B cell (primary cell): ENCODE measurements at regions not wholly inside any gene's neighbourhood (a gene's known extent, or its start where the extent isn't known, plus 50 kb on each side); places are given as distances from the start of the nearest gene placed in this dataset.

Experiments used
- ATAC-seq: fragments of 200-7000 bp; cut with Tn5 transposase; one replicate; pipeline ENCODE4 v1.10.0; 2021; ENCODE audit warnings: low read depth, mild to moderate bottlenecking, moderate number of reproducible peaks, moderate library complexity
- CTCF ChIA-PET: fragments of 350-600 bp; sonication (Branson Sonifier 250); formaldehyde crosslinking; loops from one replicate; lab custom pipeline; 2021; ENCODE audit warnings: antibody characterized with exemption, inconsistent platforms; lab: Charles Lee
- POLR2A ChIA-PET: fragments of 350-600 bp; sonication (Branson Sonifier 250); formaldehyde crosslinking; loops from one replicate; lab custom pipeline; 2021; ENCODE audit warnings: antibody characterized with exemption; lab: Charles Lee
- DNase-seq: peaks from one replicate; pipeline ENCODE4 v3.0.0; 2013
- H2AFZ ChIP-seq: 2 replicates; pipeline ENCODE4 v1.6.1; 2012; ENCODE audit warnings: mild to moderate bottlenecking, low read depth, low read length; ENCODE audit not compliant: insufficient read depth, poor library complexity, severe bottlenecking
- H3K27ac ChIP-seq, 2 donors: 1 replicate in 1 of 2; 2 replicates in 1 of 2; pipeline ENCODE4 v1.5.1; 2012 to 2013; ENCODE audit warnings: low read length in 2 of 2, mild to moderate bottlenecking in 2 of 2, moderate library complexity in 1 of 2
- H3K27me3 ChIP-seq, 4 experiments: fragments of 200-600 bp in 1 of 4; sonication (generic) in 1 of 4; replicated peaks in 1 of 4; 1 replicate in 2 of 4; 2 replicates in 2 of 4; pipeline versions ENCODE4 v1.6.1 to v1.7.0; 2013 to 2016; ENCODE audit warnings: low read length in 3 of 4, mild to moderate bottlenecking in 2 of 4, mixed read lengths in 1 of 4, moderate library complexity in 1 of 4; ENCODE audit not compliant: insufficient read depth in 4 of 4, control insufficient read depth in 3 of 4; ENCODE audit errors: control extremely low read depth in 1 of 4
- H3K36me3 ChIP-seq, 2 experiments: replicated peaks in 1 of 2; 1 replicate in 1 of 2; 2 replicates in 1 of 2; pipeline versions ENCODE4 v1.6.1 to v1.7.1; 2013; ENCODE audit warnings: low read length in 1 of 2; ENCODE audit not compliant: insufficient read depth in 2 of 2, control insufficient read depth in 1 of 2; ENCODE audit errors: control extremely low read depth in 1 of 2, extremely low read depth in 1 of 2
- H3K4me1 ChIP-seq, 2 donors: fragments of 200-600 bp in 1 of 2; sonication (generic) in 1 of 2; 1 replicate in 1 of 2; 2 replicates in 1 of 2; pipeline versions ENCODE4 v1.5.1 to v1.6.1; 2013 to 2017; ENCODE audit warnings: low read length in 2 of 2; ENCODE audit not compliant: control insufficient read depth in 2 of 2, insufficient read depth in 2 of 2
- H3K4me2 ChIP-seq: replicated peaks from 2 replicates; pipeline ENCODE3; 2012; ENCODE audit warnings: mild to moderate bottlenecking, low read depth, low read length; ENCODE audit not compliant: poor library complexity, severe bottlenecking
- H3K4me3 ChIP-seq, 5 experiments: fragments of 200-600 bp in 1 of 5; sonication (generic) in 1 of 5; 1 replicate in 3 of 5; 2 replicates in 2 of 5; pipeline versions ENCODE4 v1.5.1 to v1.7.0; 2011 to 2016; ENCODE audit warnings: low read length in 4 of 5, mild to moderate bottlenecking in 4 of 5, low read depth in 2 of 5, control low read depth in 1 of 5, moderate library complexity in 1 of 5; ENCODE audit not compliant: insufficient read depth in 1 of 5; ENCODE audit errors: control extremely low read depth in 1 of 5, extremely low read depth in 1 of 5
- H3K79me2 ChIP-seq: fragments of 200-600 bp; sonication (generic); one replicate; pipeline ENCODE4 v1.6.0; 2016; ENCODE audit warnings: low read length; ENCODE audit not compliant: control insufficient read depth, insufficient read depth
- H3K9ac ChIP-seq: fragments of 200-600 bp; sonication (generic); 2 replicates; pipeline ENCODE4 v1.6.1; 2017; ENCODE audit warnings: mild to moderate bottlenecking, low read length, moderate library complexity
- H3K9me3 ChIP-seq, 3 donors: one replicate each; pipeline versions ENCODE4 v1.6.1 to v1.7.1; 2013; ENCODE audit warnings: low read length in 2 of 3; ENCODE audit not compliant: control insufficient read depth in 2 of 3, insufficient read depth in 1 of 3; ENCODE audit errors: control extremely low read depth in 1 of 3
- H4K20me1 ChIP-seq: 2 replicates; pipeline ENCODE4 v1.6.0; 2012; ENCODE audit warnings: mild to moderate bottlenecking, low read length; ENCODE audit not compliant: insufficient read depth, control insufficient read depth, poor library complexity, severe bottlenecking
- H3K27ac Mint-ChIP-seq: one replicate; pipeline ENCODE4 v1.8.0; 2021; ENCODE audit warnings: mixed read lengths
- H3K27me3 Mint-ChIP-seq: one replicate; pipeline ENCODE4 v1.8.0; 2021; ENCODE audit warnings: mixed read lengths
- H3K4me1 Mint-ChIP-seq: one replicate; pipeline ENCODE4 v1.8.0; 2021; ENCODE audit warnings: mixed read lengths
- H3K4me3 Mint-ChIP-seq: one replicate; pipeline ENCODE4 v1.8.0; 2021; ENCODE audit warnings: mixed read lengths
- H3K9me3 Mint-ChIP-seq: one replicate; pipeline ENCODE4 v1.8.0; 2022; ENCODE audit warnings: mixed read lengths; ENCODE audit not compliant: insufficient read depth
- CTCF ChIP-seq: fragments of 200-600 bp; IDR thresholded peaks from one replicate; pipeline ENCODE4 v1.8.0; 2022; ENCODE audit warnings: antibody characterized with exemption, mild to moderate bottlenecking
- EZH2 ChIP-seq: IDR thresholded peaks from 2 replicates; pipeline ENCODE4 v1.6.1; 2012; ENCODE audit warnings: borderline replicate concordance, low read depth, mild to moderate bottlenecking, moderate library complexity, low read length; ENCODE audit not compliant: insufficient read depth, poor library complexity, severe bottlenecking
- WGBS: methylation state at CpG from one replicate; pipeline ENCODE4 v1.1.5; 2013; ENCODE audit warnings: missing lambda C conversion rate; ENCODE audit not compliant: insufficient coverage; 5-methylcytosine and 5-hydroxymethylcytosine counted together
- intact Hi-C: fragments of 100-400 bp; cut with micrococcal nuclease; formaldehyde crosslinking; loops from one replicate; pipeline ENCODE4 v1.10.0; 2022

GRCh38 chr15:69787791-69788190 is 309.9 kb downstream of the TLE3 start:
- Mint-ChIP-seq H3K4me3 (no peak overlapping the region), H3K27me3 (peaks cover 37% of the 10 kb centered on the region), H3K27ac (no peak overlapping the region), H3K9me3 (peaks cover 8% of the 10 kb centered on the region), H3K4me1 (no peaks in the 10 kb centered on the region)
- peaks cover 0 to 13% (median 0%) of the 10 kb centered on the region in 4 experiments for H3K27me3 ChIP-seq
- no peak overlapping the region for H3K9ac ChIP-seq
- ChIA-PET POLR2A (interaction anchor here (0.8 kb wide), 1 partner anchor 257 kb away, joined by 3 read pairs; no protein-coding TSS in a partner anchor), CTCF (interaction anchor here (0.6 to 1.8 kb wide), 2 partner anchors 20 to 258 kb away, joined by 3 read pairs; no protein-coding TSS in a partner anchor)
- TF ChIP-seq EZH2, result no peak
- no peak for TF ChIP-seq CTCF
- H2AFZ ChIP-seq, result no peak overlapping the region
- H3K79me2 ChIP-seq, result no peaks in the 10 kb centered on the region
- peaks cover 0 to 13% (median 9%) of the 10 kb centered on the region in 3 donors for H3K9me3 ChIP-seq
- H4K20me1 ChIP-seq, result no peaks in the 10 kb centered on the region
- H3K27ac ChIP-seq, result no peak overlapping the region
- no peak for ATAC-seq
- no peak overlapping the region for H3K4me2 ChIP-seq
- DNase-seq, result no peak
- no peaks in the 10 kb centered on the region for H3K4me1 ChIP-seq
- no peak overlapping the region for H3K4me3 ChIP-seq
- intact Hi-C loops, result loop anchor here (10.0 kb wide), 1 partner anchor 53 kb away; no protein-coding TSS in a partner anchor
- H3K36me3 ChIP-seq, result no peaks in the 10 kb centered on the region
- 86% methylated on average over 4 of the region's 4 CpGs for WGBS

GRCh38 chr15:69789648-69790393 is 307.9 kb downstream of the TLE3 start:
- intact Hi-C loops, result loop anchor here (10.0 kb wide), 1 partner anchor 55 kb away; no protein-coding TSS in a partner anchor
- 83% methylated on average over 9 of the region's 9 CpGs for WGBS
- H3K9ac ChIP-seq, result no peak overlapping the region
- H4K20me1 ChIP-seq, result no peaks in the 10 kb centered on the region
- H3K4me1 Mint-ChIP-seq, result no peaks in the 10 kb centered on the region
- DNase-seq (no peak), ATAC-seq (no peak)
- no peak overlapping the region for H3K27ac ChIP-seq
- no peaks in the 10 kb centered on the region for H3K4me1 ChIP-seq
- TF ChIP-seq EZH2 (no peak), CTCF (no peak)
- no peak overlapping the region for H3K4me3 ChIP-seq
- H3K27me3 Mint-ChIP-seq, result peaks cover 37% of the 10 kb centered on the region
- H3K9me3 ChIP-seq, result peaks cover 0 to 13% (median 9%) of the 10 kb centered on the region in 3 donors
- CTCF ChIA-PET, result no interaction called here
- H3K36me3 ChIP-seq, result no peaks in the 10 kb centered on the region
- H3K4me2 ChIP-seq, result no peak overlapping the region
- peaks cover 8% of the 10 kb centered on the region for H3K9me3 Mint-ChIP-seq
- POLR2A ChIA-PET, result no interaction called here
- no peak overlapping the region for H2AFZ ChIP-seq
- no peaks in the 10 kb centered on the region for H3K79me2 ChIP-seq
- no peak overlapping the region for H3K4me3 Mint-ChIP-seq
- no peak overlapping the region for H3K27ac Mint-ChIP-seq
- peaks cover 0 to 13% (median 0%) of the 10 kb centered on the region in 4 experiments for H3K27me3 ChIP-seq
